Breast epithelium (tissue), 3 donors: ENCODE measurements at regions not wholly inside any gene's neighbourhood (a gene's known extent, or its start where the extent isn't known, plus 50 kb on each side); places are given as distances from the start of the nearest gene placed in this dataset.

ENCODE experiments used
- POLR2A ChIP-seq: fragments of 450-650 bp; IDR thresholded peaks from one replicate; pipeline ENCODE4 v1.6.1; 2016; ENCODE audit warnings: antibody characterized with exemption, mild to moderate bottlenecking, moderate library complexity
- POLR2AphosphoS5 ChIP-seq, 3 donors: sonication (generic); formaldehyde crosslinking; IDR thresholded peaks; one replicate each; pipeline ENCODE4 v1.6.1; 2017; ENCODE audit warnings: antibody characterized with exemption in 3 of 3
- TF ChIP-seq, protein P1 (sequence below), 3 donors: fragments of 450-650 bp; IDR thresholded peaks; one replicate each; pipeline ENCODE4 v1.5.1; 2016 to 2017; ENCODE audit warnings: antibody characterized with exemption in 3 of 3, mild to moderate bottlenecking in 3 of 3, moderate library complexity in 3 of 3

GRCh38 chr2:177053716-177054115 lies 158.9 kb upstream of the HNRNPA3 start:
- TF ChIP-seq POLR2AphosphoS5 (IDR thresholded peaks at IDR 0.05) (no peak), POLR2A (no peak)
- TF ChIP-seq, protein P1, sequence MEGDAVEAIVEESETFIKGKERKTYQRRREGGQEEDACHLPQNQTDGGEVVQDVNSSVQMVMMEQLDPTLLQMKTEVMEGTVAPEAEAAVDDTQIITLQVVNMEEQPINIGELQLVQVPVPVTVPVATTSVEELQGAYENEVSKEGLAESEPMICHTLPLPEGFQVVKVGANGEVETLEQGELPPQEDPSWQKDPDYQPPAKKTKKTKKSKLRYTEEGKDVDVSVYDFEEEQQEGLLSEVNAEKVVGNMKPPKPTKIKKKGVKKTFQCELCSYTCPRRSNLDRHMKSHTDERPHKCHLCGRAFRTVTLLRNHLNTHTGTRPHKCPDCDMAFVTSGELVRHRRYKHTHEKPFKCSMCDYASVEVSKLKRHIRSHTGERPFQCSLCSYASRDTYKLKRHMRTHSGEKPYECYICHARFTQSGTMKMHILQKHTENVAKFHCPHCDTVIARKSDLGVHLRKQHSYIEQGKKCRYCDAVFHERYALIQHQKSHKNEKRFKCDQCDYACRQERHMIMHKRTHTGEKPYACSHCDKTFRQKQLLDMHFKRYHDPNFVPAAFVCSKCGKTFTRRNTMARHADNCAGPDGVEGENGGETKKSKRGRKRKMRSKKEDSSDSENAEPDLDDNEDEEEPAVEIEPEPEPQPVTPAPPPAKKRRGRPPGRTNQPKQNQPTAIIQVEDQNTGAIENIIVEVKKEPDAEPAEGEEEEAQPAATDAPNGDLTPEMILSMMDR (IDR thresholded peaks at IDR 0.05): no peak
